GM06990 (cell line): ENCODE measurements at regions not wholly inside any gene's neighbourhood (a gene's known extent, or its start where the extent isn't known, plus 50 kb on each side); places are given as distances from the start of the nearest gene placed in this dataset.

Experiments
- DNase-seq: peaks from one replicate; pipeline ENCODE4 v3.0.0-alpha.2; 2011; ENCODE audit not compliant: insufficient read length; ENCODE audit errors: extremely low read depth
- H3K27me3 ChIP-seq: replicated peaks from 2 replicates; pipeline ENCODE4 v1.6.0; 2011; ENCODE audit warnings: low read length; ENCODE audit not compliant: control insufficient read depth, insufficient read depth
- H3K36me3 ChIP-seq: 2 replicates; pipeline ENCODE4 v1.5.1; 2011; ENCODE audit warnings: low read length; ENCODE audit not compliant: control insufficient read depth, insufficient read depth
- H3K4me3 ChIP-seq: replicated peaks from 2 replicates; pipeline ENCODE4 v1.5.1; 2011; ENCODE audit warnings: low read depth, mild to moderate bottlenecking, control low read depth, low read length
- CTCF ChIP-seq: IDR thresholded peaks from 2 replicates; pipeline ENCODE4 v1.5.1; 2011; ENCODE audit warnings: low read length, control low read depth, mild to moderate bottlenecking, inconsistent platforms; ENCODE audit not compliant: insufficient read depth, poor library complexity, severe bottlenecking

GRCh38 chr15:70327328-70327855 lies 229.7 kb upstream of the TLE3 start:
- no peak overlapping the region for H3K4me3 ChIP-seq
- no peaks in the 10 kb centered on the region for H3K27me3 ChIP-seq
- TF ChIP-seq CTCF: no peak
- DNase-seq: no peak
- H3K36me3 ChIP-seq: no peaks in the 10 kb centered on the region

- H3K36me3 ChIP-seq: no peaks in the 10 kb centered on the region
- H3K4me3 ChIP-seq: no peak overlapping the region
- no peaks in the 10 kb centered on the region for H3K27me3 ChIP-seq
- DNase-seq: no peak
- TF ChIP-seq CTCF: no peak
These were observed 226.6 kb upstream of the TLE3 start for GRCh38 chr15:70324001-70324974.

GRCh38 chr15:70323111-70323851 lies 225.6 kb upstream of the TLE3 start:
- Histone ChIP-seq H3K27me3 (no peaks in the 10 kb centered on the region), H3K4me3 (no peak overlapping the region), H3K36me3 (no peaks in the 10 kb centered on the region)
- DNase-seq: no peak
- TF ChIP-seq CTCF: no peak

GRCh38 chr15:70322051-70322668 lies 224.4 kb upstream of the TLE3 start:
- Histone ChIP-seq H3K27me3 (no peaks in the 10 kb centered on the region), H3K4me3 (no peak overlapping the region), H3K36me3 (no peaks in the 10 kb centered on the region)
- DNase-seq: no peak
- TF ChIP-seq CTCF: no peak

GRCh38 chr15:70321172-70321819 lies 223.6 kb upstream of the TLE3 start:
- no peak for DNase-seq
- Histone ChIP-seq H3K36me3 (no peaks in the 10 kb centered on the region), H3K4me3 (no peak overlapping the region)

More at GRCh38 chr15:70321172-70321819, 223.6 kb upstream of the TLE3 start:
- no peaks in the 10 kb centered on the region for H3K27me3 ChIP-seq
- no peak for TF ChIP-seq CTCF
